GM12874 (cell line): ENCODE measurements at regions not wholly inside any gene's neighbourhood (a gene's known extent, or its start where the extent isn't known, plus 50 kb on each side); places are given as distances from the start of the nearest gene placed in this dataset.

Source experiments
- TF ChIP-seq, protein P1 (sequence below): IDR thresholded peaks from 2 replicates; pipeline ENCODE4 v1.5.1; 2011; ENCODE audit warnings: low read depth, mild to moderate bottlenecking, control low read depth, low read length, moderate library complexity; ENCODE audit not compliant: insufficient read depth

- TF ChIP-seq, protein P1, sequence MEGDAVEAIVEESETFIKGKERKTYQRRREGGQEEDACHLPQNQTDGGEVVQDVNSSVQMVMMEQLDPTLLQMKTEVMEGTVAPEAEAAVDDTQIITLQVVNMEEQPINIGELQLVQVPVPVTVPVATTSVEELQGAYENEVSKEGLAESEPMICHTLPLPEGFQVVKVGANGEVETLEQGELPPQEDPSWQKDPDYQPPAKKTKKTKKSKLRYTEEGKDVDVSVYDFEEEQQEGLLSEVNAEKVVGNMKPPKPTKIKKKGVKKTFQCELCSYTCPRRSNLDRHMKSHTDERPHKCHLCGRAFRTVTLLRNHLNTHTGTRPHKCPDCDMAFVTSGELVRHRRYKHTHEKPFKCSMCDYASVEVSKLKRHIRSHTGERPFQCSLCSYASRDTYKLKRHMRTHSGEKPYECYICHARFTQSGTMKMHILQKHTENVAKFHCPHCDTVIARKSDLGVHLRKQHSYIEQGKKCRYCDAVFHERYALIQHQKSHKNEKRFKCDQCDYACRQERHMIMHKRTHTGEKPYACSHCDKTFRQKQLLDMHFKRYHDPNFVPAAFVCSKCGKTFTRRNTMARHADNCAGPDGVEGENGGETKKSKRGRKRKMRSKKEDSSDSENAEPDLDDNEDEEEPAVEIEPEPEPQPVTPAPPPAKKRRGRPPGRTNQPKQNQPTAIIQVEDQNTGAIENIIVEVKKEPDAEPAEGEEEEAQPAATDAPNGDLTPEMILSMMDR, result no peak
Measured at GRCh38 chr6:40882323-40882997, 156.6 kb downstream of the UNC5CL start.

- TF ChIP-seq, protein P1, result no peak
Measured at GRCh38 chr6:40881501-40881900, 157.5 kb downstream of the UNC5CL start.

DNA sequence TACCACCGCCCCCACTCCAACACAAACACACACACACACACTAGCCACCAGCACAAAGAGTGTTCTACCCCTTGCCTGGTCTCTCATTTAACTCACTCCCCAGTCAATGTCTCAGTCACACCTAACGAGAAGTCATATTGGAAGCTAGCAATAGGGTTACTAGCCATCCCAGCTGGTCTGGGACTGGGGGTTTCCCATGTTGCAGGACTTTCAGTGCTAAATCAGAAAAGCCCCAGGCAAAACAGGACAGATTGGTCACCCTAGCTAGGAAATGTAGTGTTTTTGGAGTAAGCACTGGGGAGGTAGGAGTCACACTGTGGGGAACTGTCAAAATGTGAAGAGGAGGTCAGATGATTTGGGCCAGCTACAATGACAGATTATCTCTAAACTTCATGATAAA, 158.1 kb downstream of the UNC5CL start:
- TF ChIP-seq, protein P1, result no peak

DNA sequence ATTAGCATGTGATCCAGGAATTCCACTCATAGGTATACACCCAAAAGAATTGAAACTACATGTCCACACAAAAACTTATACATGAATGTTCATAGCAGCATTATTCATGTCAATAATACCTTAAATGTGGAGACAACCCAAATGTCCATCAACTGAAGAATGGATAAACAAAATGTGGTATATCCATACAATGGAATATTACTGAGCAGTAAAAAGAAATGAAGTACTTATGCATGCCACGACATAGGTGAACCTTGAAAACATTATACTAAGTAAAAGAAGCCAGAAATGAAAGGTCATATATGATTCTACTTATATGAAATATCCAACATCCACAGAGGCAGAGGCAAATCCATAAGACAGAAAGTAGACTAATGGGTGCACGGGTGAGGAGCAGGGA, 159.9 kb downstream of the UNC5CL start:
- TF ChIP-seq, protein P1, result no peak

- TF ChIP-seq, protein P1, result no peak
Measured at GRCh38 chr6:40877362-40877761, 161.7 kb downstream of the UNC5CL start.

DNA sequence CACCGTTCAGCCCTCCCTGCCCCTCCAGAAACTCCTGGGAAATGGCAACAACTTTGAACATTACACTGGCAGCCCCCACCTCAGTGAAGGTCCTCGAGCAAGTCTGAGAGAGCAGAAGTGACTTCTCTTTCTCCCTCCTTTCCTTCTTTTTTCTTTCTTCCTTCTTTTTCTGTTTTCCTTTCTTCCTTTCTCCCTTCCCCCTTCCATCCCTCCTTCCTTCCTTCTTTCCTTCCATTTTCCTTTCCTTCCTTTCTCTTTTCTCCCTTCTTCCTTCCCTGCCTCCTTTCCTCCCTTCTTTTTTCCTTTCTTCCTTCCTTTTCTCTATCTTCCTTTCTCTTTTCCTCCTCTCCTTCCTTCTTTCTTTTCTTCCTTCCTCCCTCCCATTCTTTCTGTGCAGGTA, 162.7 kb downstream of the UNC5CL start:
- TF ChIP-seq, protein P1, result no peak

DNA sequence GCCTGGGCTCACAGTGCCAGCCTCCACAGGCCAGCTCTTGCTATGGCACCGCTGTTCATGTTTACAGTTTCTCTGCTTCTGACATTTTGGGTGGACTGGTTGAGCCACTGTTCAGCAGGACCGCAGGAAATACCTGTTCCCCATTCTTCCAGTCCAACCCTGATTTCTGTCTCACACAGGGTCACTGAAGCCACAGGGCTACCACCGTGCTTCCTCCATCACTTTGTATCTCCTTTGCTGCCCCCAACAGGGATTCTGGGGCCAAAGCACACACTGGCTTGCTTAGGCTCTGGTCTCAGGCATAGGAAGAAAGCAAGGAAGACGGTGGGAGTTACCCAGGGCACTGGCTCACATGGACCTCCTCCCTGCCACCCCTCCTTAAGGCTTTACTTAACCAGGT, 164.5 kb downstream of the UNC5CL start:
- TF ChIP-seq, protein P1, result 0 out of 2 replicates have a peak, but pooled peaks have one; percentile 5

DNA sequence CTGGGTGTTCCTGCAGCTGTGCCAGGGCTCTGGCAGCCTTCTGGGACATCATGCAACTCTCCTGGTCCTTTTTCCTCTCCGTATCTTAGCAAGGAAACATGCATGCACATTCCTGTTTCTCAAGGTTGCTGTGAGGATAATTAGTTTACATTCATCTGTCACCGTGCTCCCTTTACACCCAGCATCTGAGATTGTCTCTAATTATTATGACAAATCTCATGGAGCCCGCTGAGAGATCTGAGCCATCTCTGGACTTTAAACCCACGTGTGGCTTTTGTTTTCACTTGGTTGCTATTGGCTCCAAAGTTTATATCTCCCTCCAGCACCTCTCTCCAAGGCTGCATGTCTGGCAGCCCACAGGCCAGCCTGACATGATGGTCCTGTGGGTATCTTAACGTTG, 167.6 kb downstream of the UNC5CL start:
- TF ChIP-seq, protein P1, result no peak
